GM18907 (cell line): ENCODE measurements at regions not wholly inside any gene's neighbourhood (a gene's known extent, or its start where the extent isn't known, plus 50 kb on each side); places are given as distances from the start of the nearest gene placed in this dataset.

Experiments used
- ATAC-seq: cut with Tn5 transposase; IDR thresholded peaks from one replicate; pipeline ENCODE4 v1.9.1; 2021; ENCODE audit warnings: mild to moderate bottlenecking, moderate library complexity; ENCODE audit not compliant: unreplicated experiment

GRCh38 chr7:36002900-36003299 lies 150.2 kb upstream of the EEPD1 start:
- ATAC-seq = no peak

GRCh38 chr7:36003343-36003742 lies 149.7 kb upstream of the EEPD1 start:
- ATAC-seq = no peak

- ATAC-seq = no peak
These were observed 147.8 kb upstream of the EEPD1 start for GRCh38 chr7:36005293-36005692.

- ATAC-seq = no peak
These were observed 147.2 kb upstream of the EEPD1 start for GRCh38 chr7:36005876-36006275.

GRCh38 chr7:36006636-36007229 lies 146.3 kb upstream of the EEPD1 start:
- ATAC-seq = no peak

GRCh38 chr7:36010656-36011587 lies 142.1 kb upstream of the EEPD1 start:
- no peak for ATAC-seq

GRCh38 chr7:36011588-36011965 lies 141.5 kb upstream of the EEPD1 start:
- no peak for ATAC-seq

GRCh38 chr7:36013246-36014014 lies 139.6 kb upstream of the EEPD1 start:
- ATAC-seq = no peak

- no peak for ATAC-seq
These were observed 138.1 kb upstream of the EEPD1 start for GRCh38 chr7:36014961-36015360.

GRCh38 chr7:36015733-36016132 lies 137.3 kb upstream of the EEPD1 start:
- ATAC-seq = no peak

GRCh38 chr7:36016648-36017047 lies 136.4 kb upstream of the EEPD1 start:
- ATAC-seq = no peak

- ATAC-seq = no peak
These were observed 135.9 kb upstream of the EEPD1 start for GRCh38 chr7:36017111-36017510.

- ATAC-seq = no peak
These were observed 134.1 kb upstream of the EEPD1 start for GRCh38 chr7:36018816-36019484.

- ATAC-seq = no peak
These were observed 133.5 kb upstream of the EEPD1 start for GRCh38 chr7:36019538-36019937.

GRCh38 chr7:36019980-36020379 lies 133.1 kb upstream of the EEPD1 start:
- no peak for ATAC-seq

- no peak for ATAC-seq
These were observed 131.7 kb upstream of the EEPD1 start for GRCh38 chr7:36021367-36021766.

GRCh38 chr7:36021917-36022550 lies 131.0 kb upstream of the EEPD1 start:
- no peak for ATAC-seq

- ATAC-seq = no peak
These were observed 130.0 kb upstream of the EEPD1 start for GRCh38 chr7:36023033-36023560.

GRCh38 chr7:36025190-36025589 lies 127.9 kb upstream of the EEPD1 start:
- no peak for ATAC-seq

GRCh38 chr7:36029311-36029710 lies 123.7 kb upstream of the EEPD1 start:
- no peak for ATAC-seq
